Lung (tissue), 11 donors: ENCODE measurements at regions not wholly inside any gene's neighbourhood (a gene's known extent, or its start where the extent isn't known, plus 50 kb on each side); places are given as distances from the start of the nearest gene placed in this dataset.

ENCODE experiments used
- ATAC-seq: fragments of 200-7000 bp; cut with Tn5 transposase; one replicate; pipeline ENCODE4 v1.9.1; 2020; ENCODE audit warnings: moderate number of reproducible peaks; ENCODE audit not compliant: insufficient read depth, low FRiP score
- DNase-seq, 3 donors: peaks; one replicate each; pipeline ENCODE4 v3.0.0-alpha.2; 2013 to 2017
- H3K27ac ChIP-seq, 2 donors: one replicate each; pipeline ENCODE4 v1.5.1; 2013; ENCODE audit warnings: mild to moderate bottlenecking in 2 of 2, moderate library complexity in 2 of 2, control low read depth in 1 of 2, inconsistent platforms in 1 of 2, low read depth in 1 of 2, low read length in 1 of 2
- H3K27me3 ChIP-seq, 3 donors: one replicate each; pipeline ENCODE4 v1.5.1; 2013; ENCODE audit warnings: low read length in 2 of 3; ENCODE audit not compliant: control insufficient read depth in 3 of 3, insufficient read depth in 3 of 3
- H3K36me3 ChIP-seq, 4 donors: one replicate each; pipeline ENCODE4 v1.5.1; 2013; ENCODE audit warnings: low read length in 4 of 4, mild to moderate bottlenecking in 1 of 4, moderate library complexity in 1 of 4; ENCODE audit not compliant: control insufficient read depth in 4 of 4, insufficient read depth in 4 of 4
- H3K4me1 ChIP-seq, 5 donors: one replicate each; pipeline ENCODE4 v1.5.1; 2013; ENCODE audit warnings: low read length in 5 of 5, mild to moderate bottlenecking in 2 of 5, moderate library complexity in 1 of 5; ENCODE audit not compliant: control insufficient read depth in 5 of 5, insufficient read depth in 5 of 5
- H3K4me3 ChIP-seq: one replicate; pipeline ENCODE4 v1.5.1; 2013; ENCODE audit warnings: mild to moderate bottlenecking, control low read depth, moderate library complexity
- H3K9ac ChIP-seq, 2 donors: one replicate each; pipeline ENCODE4 v1.5.1; 2013; ENCODE audit warnings: low read length in 2 of 2, control low read depth in 1 of 2; ENCODE audit not compliant: insufficient read depth in 1 of 2
- H3K9me3 ChIP-seq, 4 donors: one replicate each; pipeline ENCODE4 v1.5.1; 2013; ENCODE audit warnings: low read length in 3 of 4, mild to moderate bottlenecking in 1 of 4, moderate library complexity in 1 of 4; ENCODE audit not compliant: control insufficient read depth in 4 of 4, insufficient read depth in 3 of 4
- WGBS, 2 donors: extraction: QIAGEN DNeasy Blood & Tissue Kit; methylation state at CpG; one replicate each; pipeline ENCODE4 v1.1.7; 2013; 5-methylcytosine and 5-hydroxymethylcytosine counted together
- TF ChIP-seq, protein P1 (sequence below): IDR thresholded peaks from 2 replicates; pipeline ENCODE4 v1.5.1; 2012; ENCODE audit warnings: mild to moderate bottlenecking; ENCODE audit errors: control extremely low read depth, extremely low read depth
- donor health status: control.
- donor health status: control.
- donor health status: Bipolar disorder and iron deficiency.
- donor health status: healthy.
- donor health status: DM: yes; HTN: yes; CAD: no.

DNA sequence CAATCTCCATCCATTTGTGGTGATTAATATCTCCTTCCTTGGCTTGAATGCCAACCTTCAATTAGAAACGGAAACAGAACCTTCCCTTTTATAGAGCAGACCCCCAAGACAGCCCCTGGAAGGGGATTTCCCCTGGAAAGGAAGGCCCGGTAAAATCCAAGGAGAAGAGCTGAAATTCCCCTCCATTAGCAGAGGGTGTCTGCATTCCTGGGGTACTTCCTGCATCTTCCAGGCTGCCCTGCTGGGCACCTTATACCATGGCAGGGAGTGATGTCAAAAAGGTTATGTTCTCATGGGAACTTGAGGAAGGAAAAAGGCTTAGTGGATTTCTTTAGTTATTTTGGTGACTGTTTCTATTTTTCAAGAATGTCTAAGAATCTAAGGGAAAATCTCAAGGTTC, 116.7 kb upstream of the NEO1 start:
- TF ChIP-seq, protein P1, sequence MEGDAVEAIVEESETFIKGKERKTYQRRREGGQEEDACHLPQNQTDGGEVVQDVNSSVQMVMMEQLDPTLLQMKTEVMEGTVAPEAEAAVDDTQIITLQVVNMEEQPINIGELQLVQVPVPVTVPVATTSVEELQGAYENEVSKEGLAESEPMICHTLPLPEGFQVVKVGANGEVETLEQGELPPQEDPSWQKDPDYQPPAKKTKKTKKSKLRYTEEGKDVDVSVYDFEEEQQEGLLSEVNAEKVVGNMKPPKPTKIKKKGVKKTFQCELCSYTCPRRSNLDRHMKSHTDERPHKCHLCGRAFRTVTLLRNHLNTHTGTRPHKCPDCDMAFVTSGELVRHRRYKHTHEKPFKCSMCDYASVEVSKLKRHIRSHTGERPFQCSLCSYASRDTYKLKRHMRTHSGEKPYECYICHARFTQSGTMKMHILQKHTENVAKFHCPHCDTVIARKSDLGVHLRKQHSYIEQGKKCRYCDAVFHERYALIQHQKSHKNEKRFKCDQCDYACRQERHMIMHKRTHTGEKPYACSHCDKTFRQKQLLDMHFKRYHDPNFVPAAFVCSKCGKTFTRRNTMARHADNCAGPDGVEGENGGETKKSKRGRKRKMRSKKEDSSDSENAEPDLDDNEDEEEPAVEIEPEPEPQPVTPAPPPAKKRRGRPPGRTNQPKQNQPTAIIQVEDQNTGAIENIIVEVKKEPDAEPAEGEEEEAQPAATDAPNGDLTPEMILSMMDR: no peak
- WGBS, 2 donors: 36 to 71% methylated on average over 2 of the region's 2 CpGs
- ATAC-seq: no peak
- DNase-seq: no peak
- H3K27me3 ChIP-seq: no peaks in the 10 kb centered on the region
- H3K4me1 ChIP-seq: peaks cover 0 to 3% (median 0%) of the 10 kb centered on the region in 5 donors
- no peaks in the 10 kb centered on the region for H3K9me3 ChIP-seq
- no peaks in the 10 kb centered on the region for H3K36me3 ChIP-seq
- H3K27ac ChIP-seq: no peak overlapping the region
- H3K9ac ChIP-seq: no peak overlapping the region
- H3K4me3 ChIP-seq: no peak overlapping the region

DNA sequence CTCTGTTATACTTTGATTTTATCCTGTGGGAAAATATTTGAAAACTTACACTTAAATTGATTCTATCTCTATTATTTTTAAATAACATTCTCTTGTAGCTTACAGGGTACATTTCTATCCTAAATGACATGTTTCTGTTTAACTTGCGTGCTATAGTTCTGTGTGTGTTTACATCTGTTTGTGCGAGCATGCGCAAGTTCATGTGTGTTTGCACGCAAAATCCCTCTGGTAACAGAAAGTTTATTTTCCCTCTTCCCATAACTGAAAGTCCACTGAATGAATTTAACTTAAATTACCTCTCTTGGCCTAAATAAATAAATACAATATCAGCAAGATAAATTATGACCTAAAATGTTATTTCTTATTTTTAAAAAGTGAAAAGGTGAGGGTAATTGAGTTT, 117.3 kb upstream of the NEO1 start:
- no peak for ATAC-seq
- Histone ChIP-seq H3K9me3 (no peaks in the 10 kb centered on the region), H3K9ac (no peak overlapping the region), H3K4me3 (no peak overlapping the region), H3K4me1 (peaks cover 0 to 3% (median 0%) of the 10 kb centered on the region in 5 donors), H3K27ac (no peak overlapping the region), H3K27me3 (no peaks in the 10 kb centered on the region), H3K36me3 (no peaks in the 10 kb centered on the region)
- WGBS, 2 donors: 95 to 97% methylated on average over 4 of the region's 4 CpGs
- TF ChIP-seq, protein P1: no peak
- DNase-seq: peak in 1 of 3 donors; percentile 5

DNA sequence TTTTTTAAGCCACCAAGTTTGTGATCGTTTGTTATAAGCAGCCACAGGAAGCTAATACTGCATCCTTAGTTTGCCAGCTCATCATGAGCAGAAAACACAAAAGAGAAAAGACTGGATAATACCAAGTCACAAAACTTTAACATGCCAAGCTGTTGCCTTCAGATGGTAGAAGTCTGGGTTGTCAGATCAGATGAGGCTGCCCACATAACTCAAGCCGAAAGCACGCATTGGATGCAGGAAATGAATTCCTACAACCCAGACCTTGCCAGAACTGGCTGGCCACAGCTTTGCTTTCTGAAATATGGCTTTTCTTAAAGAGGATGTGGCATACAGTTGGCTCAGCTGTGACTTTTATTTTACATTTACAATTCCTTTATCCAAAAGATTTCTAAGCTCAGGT, 118.3 kb upstream of the NEO1 start:
- H3K27ac ChIP-seq: no peak overlapping the region
- no peak overlapping the region for H3K4me3 ChIP-seq
- no peaks in the 10 kb centered on the region for H3K27me3 ChIP-seq
- no peak overlapping the region for H3K9ac ChIP-seq
- TF ChIP-seq, protein P1: no peak
- no peaks in the 10 kb centered on the region for H3K9me3 ChIP-seq
- no peaks in the 10 kb centered on the region for H3K36me3 ChIP-seq
- WGBS, 2 donors: 39 to 48% methylated on average over 3 of the region's 3 CpGs
- ATAC-seq: no peak
- peaks cover 0 to 3% (median 0%) of the 10 kb centered on the region in 5 donors for H3K4me1 ChIP-seq
- peak in 2 of 3 donors; percentile 4 to 25 for DNase-seq

DNA sequence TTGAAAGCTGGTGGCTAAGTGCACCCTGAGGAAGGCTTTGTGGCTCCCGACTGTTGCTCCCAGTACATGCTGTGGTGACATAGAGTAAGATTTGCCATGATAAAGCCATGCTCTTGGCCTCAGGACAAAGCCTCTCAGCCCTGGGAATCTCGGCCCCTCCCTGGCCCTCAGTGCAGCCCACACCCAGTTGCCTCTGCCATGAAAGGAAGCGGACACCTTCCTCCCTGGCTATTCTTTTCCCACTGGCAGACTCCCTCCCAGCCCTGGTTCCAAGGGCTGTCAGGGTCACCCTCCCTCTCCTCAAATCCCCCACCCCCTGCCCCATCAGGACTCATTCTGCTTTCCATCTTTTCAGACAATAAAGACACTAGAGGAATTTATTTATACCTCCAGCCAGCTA, 119.8 kb upstream of the NEO1 start:
- no peak overlapping the region for H3K4me3 ChIP-seq
- ATAC-seq: no peak
- no peak overlapping the region for H3K9ac ChIP-seq
- no peak for DNase-seq
- no peak overlapping the region for H3K27ac ChIP-seq
- H3K27me3 ChIP-seq: no peaks in the 10 kb centered on the region
- H3K9me3 ChIP-seq: no peaks in the 10 kb centered on the region
- WGBS, 2 donors: 71 to 72% methylated on average over 3 of the region's 3 CpGs
- H3K4me1 ChIP-seq: peaks cover 0 to 3% (median 0%) of the 10 kb centered on the region in 5 donors
- TF ChIP-seq, protein P1: no peak
- no peaks in the 10 kb centered on the region for H3K36me3 ChIP-seq
